Uterus (tissue), 3 donors: ENCODE measurements at regions not wholly inside any gene's neighbourhood (a gene's known extent, or its start where the extent isn't known, plus 50 kb on each side); places are given as distances from the start of the nearest gene placed in this dataset.
"Not testable (repeated sequence)": the region's sequence is repeated elsewhere in the genome, so short reads cannot be mapped to it uniquely, and the experiment has no call there.

Source experiments
- DNase-seq, 2 donors: peaks; one replicate each; pipeline ENCODE4 v3.0.0-alpha.2; 2019 to 2020
- H3K27ac ChIP-seq, 2 donors: fragments of 200-600 bp; sonication (generic); 1 replicate in 1 of 2; 2 replicates in 1 of 2; pipeline ENCODE4 v1.5.1; 2016 to 2018
- H3K27me3 ChIP-seq, 2 donors: fragments of 200-600 bp; sonication (generic); one replicate each; pipeline ENCODE4 v1.5.1; 2018 to 2019; ENCODE audit warnings: control low read depth in 1 of 2
- H3K36me3 ChIP-seq, 2 donors: fragments of 200-600 bp; sonication (generic); one replicate each; pipeline ENCODE4 v1.5.1; 2019; ENCODE audit warnings: control low read depth in 1 of 2
- H3K4me1 ChIP-seq, 2 donors: fragments of 200-600 bp; sonication (generic); one replicate each; pipeline ENCODE4 v1.5.1; 2018 to 2019; ENCODE audit warnings: control low read depth in 1 of 2
- H3K4me3 ChIP-seq, 2 donors: fragments of 200-600 bp; sonication (generic); 1 replicate in 1 of 2; 2 replicates in 1 of 2; pipeline ENCODE4 v1.5.1; 2018 to 2019; ENCODE audit warnings: mild to moderate bottlenecking in 1 of 2
- H3K9me3 ChIP-seq, 2 donors: fragments of 200-600 bp; sonication (generic); one replicate each; pipeline ENCODE4 v1.5.1; 2019; ENCODE audit warnings: control low read depth in 1 of 2
- POLR2A ChIP-seq, 2 donors: fragments of 450-650 bp; IDR thresholded peaks; one replicate each; pipeline ENCODE4 v1.6.1; 2016; ENCODE audit warnings: antibody characterized with exemption in 2 of 2, mild to moderate bottlenecking in 1 of 2, moderate library complexity in 1 of 2
- intact Hi-C: fragments of 100-400 bp; cut with DNase I; formaldehyde crosslinking; loops from one replicate; pipeline ENCODE4 v1.15.1; 2023; ENCODE audit warnings: low total_unique reads
- TF ChIP-seq, protein P1 (sequence below), 4 experiments: fragments of 200-600 bp in 2 of 4; fragments of 450-650 bp in 2 of 4; sonication (generic) in 2 of 4; IDR thresholded peaks; one replicate each; pipeline ENCODE4 v1.5.1; 2016 to 2019; ENCODE audit warnings: antibody characterized with exemption in 4 of 4, mild to moderate bottlenecking in 2 of 4, moderate library complexity in 1 of 4
- donor health status: DM: yes; HTN: yes; CAD: no.

DNA sequence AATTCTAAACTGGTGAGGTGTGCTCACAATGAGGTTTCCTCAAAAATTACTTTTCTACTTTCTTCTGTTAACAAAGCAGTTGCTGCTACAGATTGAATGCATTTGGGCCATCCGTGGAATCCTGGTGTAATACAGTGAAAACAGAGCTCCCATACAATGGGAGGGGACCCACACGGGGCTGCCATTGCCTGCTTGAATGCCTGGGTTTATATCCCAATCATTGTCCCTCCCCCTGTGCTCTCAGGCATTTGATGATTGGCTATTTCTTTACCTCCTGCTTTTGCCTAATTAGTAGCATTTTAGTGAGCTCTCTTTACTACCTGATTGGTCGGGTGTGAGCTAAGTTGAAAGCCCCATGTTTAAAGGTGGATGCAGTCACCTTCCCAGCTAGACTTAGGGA is 52.9 kb upstream of the CSF1 start:
- intact Hi-C loops, H3K4me1 ChIP-seq: not testable (repeated sequence)

DNA sequence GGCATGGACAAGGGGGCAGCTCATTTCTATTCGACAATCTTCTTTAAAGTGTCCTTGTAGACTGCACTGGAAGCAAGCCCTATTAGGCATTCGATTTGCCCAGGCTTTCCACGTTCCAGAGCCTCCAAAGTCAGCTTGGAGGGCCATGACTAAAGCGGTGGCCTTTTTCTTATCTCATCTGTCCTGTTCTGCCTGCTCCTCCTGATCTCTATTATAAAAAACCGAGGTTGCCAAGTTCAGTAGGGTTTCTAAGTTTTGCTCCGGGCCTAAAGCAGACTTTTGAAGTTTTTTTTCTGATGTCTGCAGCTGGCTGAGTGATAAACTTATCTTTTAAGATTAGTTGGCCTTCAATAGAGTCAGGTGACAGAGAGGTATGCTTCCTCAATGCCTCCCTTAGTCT is 54.7 kb upstream of the CSF1 start:
- H3K27me3 ChIP-seq, H3K36me3 ChIP-seq, H3K9me3 ChIP-seq, H3K27ac ChIP-seq, H3K4me3 ChIP-seq, intact Hi-C loops, H3K4me1 ChIP-seq, DNase-seq: not testable (repeated sequence)

More for the DNA sequence above, 52.9 kb upstream of the CSF1 start:
- H3K4me3 ChIP-seq, DNase-seq, H3K27ac ChIP-seq, H3K9me3 ChIP-seq, H3K27me3 ChIP-seq, H3K36me3 ChIP-seq: not testable (repeated sequence)

DNA sequence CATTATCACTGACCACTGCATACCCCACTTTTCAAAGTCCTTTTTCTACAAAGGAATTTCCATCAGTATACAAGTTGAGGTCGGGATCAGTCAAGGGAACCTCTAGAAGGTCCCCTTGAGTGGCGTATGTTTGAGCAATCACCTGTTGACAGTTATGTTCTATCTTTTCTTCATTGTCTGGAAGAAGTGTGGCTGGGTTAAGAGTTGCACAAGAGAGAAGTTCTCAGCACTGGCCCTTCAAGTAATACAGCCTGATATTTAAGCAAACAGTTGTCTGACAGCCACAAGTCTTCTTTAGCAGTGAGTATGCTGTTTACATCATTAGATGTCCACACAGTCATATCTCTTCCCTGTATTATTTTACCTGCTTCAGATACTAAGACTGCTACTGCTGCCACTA is 56.7 kb upstream of the CSF1 start:
- H3K27me3 ChIP-seq, intact Hi-C loops, H3K36me3 ChIP-seq, H3K4me1 ChIP-seq, DNase-seq, H3K27ac ChIP-seq, H3K4me3 ChIP-seq, H3K9me3 ChIP-seq: not testable (repeated sequence)

DNA sequence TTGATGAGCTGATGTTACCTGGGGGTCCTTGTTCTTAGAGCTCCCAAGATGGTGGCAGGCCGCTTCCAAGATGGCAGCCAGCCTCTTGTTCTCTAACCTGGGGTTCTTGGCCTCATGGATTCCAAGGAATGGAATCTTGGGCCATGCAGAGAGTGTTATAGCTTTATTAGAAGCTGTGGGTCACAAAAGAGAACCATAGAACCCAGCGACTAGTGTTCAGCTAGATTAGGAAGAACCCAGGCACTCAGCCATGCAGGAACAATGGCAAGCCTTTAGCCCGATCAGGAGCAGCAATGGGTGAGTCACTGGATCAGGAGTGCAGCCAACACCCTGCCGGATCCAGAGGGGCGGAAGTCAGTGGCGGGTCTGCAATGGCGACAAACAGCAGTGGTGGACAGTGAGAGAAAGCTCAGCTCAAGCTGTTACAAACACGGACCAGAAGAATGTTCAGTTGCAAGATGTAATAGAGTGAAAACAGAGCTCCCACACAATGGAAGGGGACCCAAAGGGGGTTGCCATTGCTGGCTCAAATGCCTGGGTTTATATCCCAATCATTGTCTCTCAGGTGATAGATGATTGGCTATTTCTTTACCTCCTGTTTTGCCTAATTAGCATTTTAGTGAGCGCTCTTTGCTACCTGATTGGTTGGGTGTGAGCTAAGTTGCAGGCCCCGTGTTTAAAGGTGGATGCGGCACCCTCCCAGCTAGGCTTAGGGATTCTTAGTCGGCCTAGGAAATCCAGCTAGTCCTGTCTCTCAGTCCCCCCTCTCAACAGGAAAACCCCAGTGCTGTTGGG is 58.2 kb upstream of the CSF1 start:
- H3K36me3 ChIP-seq, H3K27me3 ChIP-seq, H3K4me3 ChIP-seq, H3K9me3 ChIP-seq, intact Hi-C loops, H3K27ac ChIP-seq, H3K4me1 ChIP-seq: not testable (repeated sequence)
- DNase-seq: peak; percentile 45 to 56

DNA sequence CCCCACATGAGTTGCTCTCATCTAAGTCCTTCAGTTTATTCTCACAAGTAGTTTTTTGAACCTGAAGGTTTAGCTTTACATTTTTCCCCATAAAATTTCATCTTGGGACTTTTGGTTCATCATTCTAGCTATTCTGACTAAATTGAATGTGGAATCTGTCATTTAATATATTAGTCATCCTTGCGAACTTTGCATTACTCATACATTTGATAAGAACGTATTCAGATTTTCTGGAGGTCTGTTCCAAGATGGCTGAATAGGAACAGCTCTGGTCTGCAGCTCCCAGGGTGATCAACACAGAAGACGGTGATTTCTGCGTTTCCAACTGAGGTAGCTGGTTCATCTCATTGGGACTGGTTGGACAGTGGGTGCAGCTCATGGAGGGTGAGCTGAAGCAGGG is 59.8 kb upstream of the CSF1 start:
- Histone ChIP-seq H3K9me3 (no peaks in the 10 kb centered on the region), H3K4me1 (no peaks in the 10 kb centered on the region), H3K27ac (no peak overlapping the region), H3K27me3 (no peaks in the 10 kb centered on the region), H3K4me3 (no peak overlapping the region), H3K36me3 (no peaks in the 10 kb centered on the region)
- TF ChIP-seq POLR2A (IDR thresholded peaks at IDR 0.05): no peak
- TF ChIP-seq, protein P1, sequence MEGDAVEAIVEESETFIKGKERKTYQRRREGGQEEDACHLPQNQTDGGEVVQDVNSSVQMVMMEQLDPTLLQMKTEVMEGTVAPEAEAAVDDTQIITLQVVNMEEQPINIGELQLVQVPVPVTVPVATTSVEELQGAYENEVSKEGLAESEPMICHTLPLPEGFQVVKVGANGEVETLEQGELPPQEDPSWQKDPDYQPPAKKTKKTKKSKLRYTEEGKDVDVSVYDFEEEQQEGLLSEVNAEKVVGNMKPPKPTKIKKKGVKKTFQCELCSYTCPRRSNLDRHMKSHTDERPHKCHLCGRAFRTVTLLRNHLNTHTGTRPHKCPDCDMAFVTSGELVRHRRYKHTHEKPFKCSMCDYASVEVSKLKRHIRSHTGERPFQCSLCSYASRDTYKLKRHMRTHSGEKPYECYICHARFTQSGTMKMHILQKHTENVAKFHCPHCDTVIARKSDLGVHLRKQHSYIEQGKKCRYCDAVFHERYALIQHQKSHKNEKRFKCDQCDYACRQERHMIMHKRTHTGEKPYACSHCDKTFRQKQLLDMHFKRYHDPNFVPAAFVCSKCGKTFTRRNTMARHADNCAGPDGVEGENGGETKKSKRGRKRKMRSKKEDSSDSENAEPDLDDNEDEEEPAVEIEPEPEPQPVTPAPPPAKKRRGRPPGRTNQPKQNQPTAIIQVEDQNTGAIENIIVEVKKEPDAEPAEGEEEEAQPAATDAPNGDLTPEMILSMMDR (IDR thresholded peaks at IDR 0.05): no peak
- DNase-seq: no peak
- intact Hi-C loops: no loop called here

DNA sequence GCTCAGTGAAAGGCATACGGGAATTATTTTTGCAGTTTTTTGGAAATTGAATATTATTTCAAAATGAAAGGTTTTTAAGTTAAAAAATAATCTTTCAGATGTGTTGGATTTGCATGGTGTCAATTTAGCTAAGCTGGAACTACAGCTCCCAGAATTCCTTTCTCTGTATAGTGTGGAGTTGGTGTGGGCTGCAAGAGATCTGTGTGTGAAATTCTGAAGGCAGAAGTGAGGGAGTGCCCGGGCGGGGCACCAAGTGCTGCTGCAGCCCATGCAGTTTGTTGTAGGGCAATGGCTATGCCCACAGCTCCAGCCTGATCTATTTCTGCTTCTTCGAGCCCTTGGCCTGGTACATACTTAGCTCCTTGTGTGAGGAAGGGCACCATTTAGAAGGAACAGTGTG is 60.5 kb upstream of the CSF1 start:
- H3K4me3 ChIP-seq: no peak overlapping the region
- no peaks in the 10 kb centered on the region for H3K4me1 ChIP-seq
- H3K9me3 ChIP-seq: no peaks in the 10 kb centered on the region
- H3K36me3 ChIP-seq: no peaks in the 10 kb centered on the region
- H3K27me3 ChIP-seq: no peaks in the 10 kb centered on the region
- intact Hi-C loops: no loop called here
- no peak for DNase-seq
- TF ChIP-seq POLR2A (IDR thresholded peaks at IDR 0.05): no peak
- TF ChIP-seq, protein P1 (IDR thresholded peaks at IDR 0.05): no peak
- H3K27ac ChIP-seq: no peak overlapping the region

DNA sequence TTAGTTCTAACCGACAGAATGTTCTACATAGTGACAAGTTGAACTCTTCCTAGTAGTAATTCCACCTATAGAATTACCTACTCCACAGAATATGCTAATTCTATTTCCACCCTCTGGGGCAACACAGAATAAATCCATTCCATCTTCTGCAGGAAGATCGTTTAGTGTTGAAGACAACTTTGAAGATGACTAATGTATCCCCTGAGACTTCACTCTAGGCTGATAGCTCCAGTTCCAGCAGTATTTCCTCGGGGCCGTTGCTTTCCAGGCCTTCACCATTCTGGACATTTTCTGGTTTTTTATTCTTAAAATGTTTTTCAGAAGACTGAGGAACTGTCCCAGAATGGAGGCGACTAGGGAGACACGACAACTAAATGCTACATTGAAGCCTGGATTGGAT is 61.0 kb upstream of the CSF1 start:
- intact Hi-C loops: no loop called here
- H3K27me3 ChIP-seq: no peaks in the 10 kb centered on the region

More for the DNA sequence above, 61.0 kb upstream of the CSF1 start:
- Histone ChIP-seq H3K27ac (no peak overlapping the region), H3K4me1 (no peaks in the 10 kb centered on the region), H3K36me3 (no peaks in the 10 kb centered on the region), H3K4me3 (no peak overlapping the region), H3K9me3 (no peaks in the 10 kb centered on the region)
- no peak for TF ChIP-seq POLR2A (IDR thresholded peaks at IDR 0.05)
- TF ChIP-seq, protein P1 (IDR thresholded peaks at IDR 0.05): no peak
- no peak for DNase-seq
